Neural progenitor cell (in vitro differentiated cells): ENCODE measurements at regions not wholly inside any gene's neighbourhood (a gene's known extent, or its start where the extent isn't known, plus 50 kb on each side); places are given as distances from the start of the nearest gene placed in this dataset.
"Not testable (repeated sequence)": the region's sequence is repeated elsewhere in the genome, so short reads cannot be mapped to it uniquely, and the experiment has no call there.

Source experiments
- DNase-seq: peaks from one replicate; pipeline ENCODE4 v3.0.0-alpha.2; 2016; ENCODE audit warnings: low spot score
- H2AFZ ChIP-seq: fragments of 200-600 bp; sonication (generic); replicated peaks from 2 replicates; pipeline ENCODE4 v1.6.1; 2016; ENCODE audit warnings: antibody characterized with exemption
- H3F3A ChIP-seq: fragments of 200-600 bp; sonication (generic); 2 replicates; pipeline ENCODE4 v1.6.1; 2016; ENCODE audit warnings: antibody characterized with exemption, low read depth
- H3K27ac ChIP-seq: fragments of 200-600 bp; sonication (generic); 2 replicates; pipeline ENCODE4 v1.5.1; 2016; ENCODE audit warnings: mild to moderate bottlenecking
- H3K27me3 ChIP-seq: fragments of 200-600 bp; sonication (generic); 2 replicates; pipeline ENCODE4 v1.6.1; 2016; ENCODE audit warnings: mild to moderate bottlenecking, moderate library complexity
- H3K36me3 ChIP-seq: fragments of 200-600 bp; sonication (generic); 2 replicates; pipeline ENCODE4 v1.5.1; 2016
- H3K4me1 ChIP-seq: fragments of 200-600 bp; sonication (generic); 2 replicates; pipeline ENCODE4 v1.6.1; 2016; ENCODE audit warnings: mixed run types
- H3K4me2 ChIP-seq: fragments of 200-600 bp; sonication (generic); 2 replicates; pipeline ENCODE4 v1.6.1; 2016
- H3K4me3 ChIP-seq: fragments of 200-600 bp; sonication (generic); 2 replicates; pipeline ENCODE4 v1.5.1; 2016
- H3K79me2 ChIP-seq: fragments of 200-600 bp; sonication (generic); 2 replicates; pipeline ENCODE4 v1.6.1; 2016; ENCODE audit warnings: low read depth
- H3K9ac ChIP-seq: fragments of 200-600 bp; sonication (generic); 2 replicates; pipeline ENCODE4 v1.6.1; 2016
- H3K9me3 ChIP-seq: fragments of 200-600 bp; sonication (generic); 2 replicates; pipeline ENCODE4 v1.5.1; 2016; ENCODE audit warnings: low read depth
- H4K20me1 ChIP-seq: fragments of 200-600 bp; sonication (generic); 2 replicates; pipeline ENCODE4 v1.6.1; 2016; ENCODE audit warnings: low read depth
- H3K27ac Mint-ChIP-seq: 3 replicates; pipeline ENCODE4 v1.8.0; 2021; ENCODE audit warnings: mixed read lengths
- H3K27me3 Mint-ChIP-seq: 2 replicates; pipeline ENCODE4 v1.8.0; 2022; ENCODE audit warnings: low read depth, mild to moderate bottlenecking, inconsistent platforms, moderate library complexity, mixed read lengths; ENCODE audit not compliant: insufficient read depth
- H3K36me3 Mint-ChIP-seq: 3 replicates; pipeline ENCODE4 v1.8.0; 2021; ENCODE audit warnings: mixed read lengths
- H3K4me1 Mint-ChIP-seq: 3 replicates; pipeline ENCODE4 v1.8.0; 2021; ENCODE audit warnings: mixed read lengths
- H3K4me3 Mint-ChIP-seq: 3 replicates; pipeline ENCODE4 v1.8.0; 2021; ENCODE audit warnings: mild to moderate bottlenecking, moderate library complexity, mixed read lengths
- H3K9me3 Mint-ChIP-seq: 3 replicates; pipeline ENCODE4 v1.8.0; 2020; ENCODE audit warnings: mixed read lengths
- EZH2 ChIP-seq: fragments of 200-600 bp; sonication (generic); IDR thresholded peaks from 2 replicates; pipeline ENCODE4 v1.6.1; 2017; ENCODE audit warnings: antibody characterized with exemption, mild to moderate bottlenecking, moderate library complexity
- EZH2phosphoT487 ChIP-seq: fragments of 200-600 bp; sonication (generic); IDR thresholded peaks from 2 replicates; pipeline ENCODE4 v1.6.1; 2017; ENCODE audit warnings: antibody characterized with exemption
- TF ChIP-seq, protein P1 (sequence below): fragments of 200-600 bp; sonication (generic); IDR thresholded peaks from 2 replicates; pipeline ENCODE4 v1.5.1; 2017; ENCODE audit warnings: antibody characterized with exemption, mild to moderate bottlenecking

DNA sequence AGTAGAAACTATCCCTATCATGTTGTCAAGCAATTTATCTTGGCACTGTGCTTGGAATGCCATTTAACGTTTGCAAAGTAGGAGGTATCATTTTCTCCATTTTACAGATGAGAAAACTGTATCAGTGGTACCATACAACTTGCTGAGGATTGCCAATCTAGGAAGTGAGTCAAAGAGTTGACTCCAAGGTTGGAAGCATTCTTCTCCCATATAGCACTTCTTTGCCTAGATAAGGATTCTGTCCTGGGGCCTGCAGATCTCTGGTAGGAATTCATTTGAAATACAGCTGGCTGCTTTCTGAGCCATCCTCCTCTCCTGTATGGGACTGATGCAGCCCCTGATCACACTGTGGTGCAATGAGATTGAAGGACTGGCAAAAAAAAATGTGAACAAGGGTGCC lies 170.2 kb downstream of the ALDH1A2 start:
- H3K27me3 ChIP-seq, result no peaks in the 10 kb centered on the region
- Mint-ChIP-seq H3K27me3 (no peaks in the 10 kb centered on the region), H3K36me3 (no peaks in the 10 kb centered on the region), H3K9me3 (no peaks in the 10 kb centered on the region), H3K4me3 (no peak overlapping the region), H3K27ac (no peak overlapping the region), H3K4me1 (no peaks in the 10 kb centered on the region)
- H3K36me3 ChIP-seq, result no peaks in the 10 kb centered on the region
- TF ChIP-seq, protein P1, sequence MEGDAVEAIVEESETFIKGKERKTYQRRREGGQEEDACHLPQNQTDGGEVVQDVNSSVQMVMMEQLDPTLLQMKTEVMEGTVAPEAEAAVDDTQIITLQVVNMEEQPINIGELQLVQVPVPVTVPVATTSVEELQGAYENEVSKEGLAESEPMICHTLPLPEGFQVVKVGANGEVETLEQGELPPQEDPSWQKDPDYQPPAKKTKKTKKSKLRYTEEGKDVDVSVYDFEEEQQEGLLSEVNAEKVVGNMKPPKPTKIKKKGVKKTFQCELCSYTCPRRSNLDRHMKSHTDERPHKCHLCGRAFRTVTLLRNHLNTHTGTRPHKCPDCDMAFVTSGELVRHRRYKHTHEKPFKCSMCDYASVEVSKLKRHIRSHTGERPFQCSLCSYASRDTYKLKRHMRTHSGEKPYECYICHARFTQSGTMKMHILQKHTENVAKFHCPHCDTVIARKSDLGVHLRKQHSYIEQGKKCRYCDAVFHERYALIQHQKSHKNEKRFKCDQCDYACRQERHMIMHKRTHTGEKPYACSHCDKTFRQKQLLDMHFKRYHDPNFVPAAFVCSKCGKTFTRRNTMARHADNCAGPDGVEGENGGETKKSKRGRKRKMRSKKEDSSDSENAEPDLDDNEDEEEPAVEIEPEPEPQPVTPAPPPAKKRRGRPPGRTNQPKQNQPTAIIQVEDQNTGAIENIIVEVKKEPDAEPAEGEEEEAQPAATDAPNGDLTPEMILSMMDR, result no peak
- TF ChIP-seq EZH2 (no peak), EZH2phosphoT487 (no peak)
- no peak overlapping the region for H2AFZ ChIP-seq
- H3K27ac ChIP-seq, result no peak overlapping the region
- H3K9me3 ChIP-seq, result no peaks in the 10 kb centered on the region
- H3K4me2 ChIP-seq, result no peak overlapping the region
- H3K9ac ChIP-seq, result no peak overlapping the region
- H3F3A ChIP-seq, result no peaks in the 10 kb centered on the region
- no peaks in the 10 kb centered on the region for H4K20me1 ChIP-seq
- no peaks in the 10 kb centered on the region for H3K79me2 ChIP-seq
- no peak for DNase-seq
- no peaks in the 10 kb centered on the region for H3K4me1 ChIP-seq
- H3K4me3 ChIP-seq, result no peak overlapping the region

DNA sequence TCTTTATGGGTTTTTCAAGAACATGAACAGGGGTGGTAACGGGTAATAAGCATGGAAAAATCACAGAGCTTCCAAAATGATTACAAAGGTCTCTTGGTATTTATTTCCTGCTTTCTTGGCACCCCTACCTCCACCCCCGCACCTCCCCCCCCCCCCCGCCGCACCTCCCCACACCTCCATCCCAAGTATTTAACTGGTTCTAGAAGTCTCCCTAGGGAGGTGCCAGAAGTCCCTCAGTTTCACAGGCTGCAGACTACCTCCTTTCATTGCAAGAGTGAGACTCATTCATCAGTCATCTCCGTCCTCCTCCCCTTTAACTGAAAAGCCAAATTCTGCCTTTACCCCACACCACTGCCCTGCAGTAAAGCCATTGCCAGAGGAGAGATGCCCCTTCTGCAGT lies 169.4 kb downstream of the ALDH1A2 start:
- no peak overlapping the region for H3K9ac ChIP-seq
- no peak overlapping the region for H2AFZ ChIP-seq
- Mint-ChIP-seq H3K4me3 (no peak overlapping the region), H3K36me3 (no peaks in the 10 kb centered on the region), H3K27me3 (no peaks in the 10 kb centered on the region), H3K9me3 (no peaks in the 10 kb centered on the region), H3K4me1 (no peaks in the 10 kb centered on the region), H3K27ac (no peak overlapping the region)
- no peaks in the 10 kb centered on the region for H3K27me3 ChIP-seq
- no peaks in the 10 kb centered on the region for H3K36me3 ChIP-seq
- H3K4me2 ChIP-seq, result no peak overlapping the region
- H3K79me2 ChIP-seq, result no peaks in the 10 kb centered on the region
- no peak for DNase-seq
- no peaks in the 10 kb centered on the region for H3K9me3 ChIP-seq
- TF ChIP-seq EZH2phosphoT487 (no peak), EZH2 (no peak)
- TF ChIP-seq, protein P1, result no peak
- no peaks in the 10 kb centered on the region for H3F3A ChIP-seq
- H4K20me1 ChIP-seq, result no peaks in the 10 kb centered on the region
- no peak overlapping the region for H3K4me3 ChIP-seq
- H3K27ac ChIP-seq, result no peak overlapping the region
- H3K4me1 ChIP-seq, result no peaks in the 10 kb centered on the region

DNA sequence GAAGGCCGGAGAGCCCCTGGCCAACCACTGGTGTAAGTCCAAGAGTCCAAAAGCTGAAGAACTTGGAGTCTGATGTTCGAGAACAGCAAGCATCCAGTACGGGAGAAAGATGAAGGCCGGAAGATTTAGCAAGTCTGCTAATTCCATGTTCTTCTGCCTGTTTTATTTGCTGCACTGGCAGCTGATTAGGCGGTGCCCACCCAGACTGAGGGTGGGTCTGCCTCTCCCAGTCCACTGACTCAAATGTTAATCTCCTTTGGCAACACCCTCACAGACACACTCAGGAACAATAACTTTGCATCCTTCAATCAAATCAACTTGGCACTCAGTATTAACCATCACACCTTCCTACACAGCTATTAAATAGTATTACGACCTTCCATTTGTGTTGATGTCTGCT lies 168.6 kb downstream of the ALDH1A2 start:
- not testable (repeated sequence) for H3F3A ChIP-seq, H3K27ac Mint-ChIP-seq, H3K4me2 ChIP-seq, H3K9me3 Mint-ChIP-seq, H3K36me3 ChIP-seq, H3K9ac ChIP-seq, H3K4me1 ChIP-seq, DNase-seq, H3K36me3 Mint-ChIP-seq, H3K4me3 Mint-ChIP-seq, H3K27ac ChIP-seq, H3K9me3 ChIP-seq, H3K27me3 ChIP-seq, H3K27me3 Mint-ChIP-seq, H4K20me1 ChIP-seq, H3K79me2 ChIP-seq, H3K4me3 ChIP-seq, H2AFZ ChIP-seq, H3K4me1 Mint-ChIP-seq

DNA sequence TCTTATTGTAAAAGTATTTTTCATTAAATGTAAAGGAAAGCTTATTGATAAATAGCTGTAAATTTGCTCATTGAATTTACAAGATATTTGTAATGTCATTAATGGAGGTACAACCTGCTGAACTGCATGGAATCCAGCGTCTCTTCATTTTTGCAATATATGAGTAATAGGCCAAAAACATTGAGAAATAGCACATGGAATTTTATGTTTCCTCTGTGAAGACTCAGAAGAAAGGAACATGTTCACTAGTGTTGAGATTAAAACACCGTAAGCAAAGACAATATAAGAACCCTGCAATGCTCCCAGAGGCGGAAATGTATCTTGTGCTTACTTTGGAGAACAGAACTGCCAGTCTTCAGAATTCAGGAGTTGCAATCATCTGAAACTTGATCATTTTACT lies 167.6 kb downstream of the ALDH1A2 start:
- Histone ChIP-seq H3K9me3 (no peaks in the 10 kb centered on the region), H4K20me1 (no peaks in the 10 kb centered on the region), H3K4me1 (no peaks in the 10 kb centered on the region), H3F3A (no peaks in the 10 kb centered on the region), H3K4me2 (no peak overlapping the region), H3K79me2 (no peaks in the 10 kb centered on the region), H3K9ac (no peak overlapping the region), H3K36me3 (no peaks in the 10 kb centered on the region), H2AFZ (no peak overlapping the region), H3K4me3 (no peak overlapping the region), H3K27ac (no peak overlapping the region), H3K27me3 (no peaks in the 10 kb centered on the region)
- Mint-ChIP-seq H3K27me3 (peaks cover 2% of the 10 kb centered on the region), H3K36me3 (no peaks in the 10 kb centered on the region), H3K9me3 (no peaks in the 10 kb centered on the region), H3K4me1 (no peaks in the 10 kb centered on the region), H3K27ac (no peak overlapping the region), H3K4me3 (no peak overlapping the region)
- TF ChIP-seq EZH2, result no peak
- TF ChIP-seq, protein P1, result no peak
- no peak for TF ChIP-seq EZH2phosphoT487
- DNase-seq, result no peak
